ENCODE measurements at regions not wholly inside any gene's neighbourhood (a gene's known extent, or its start where the extent isn't known, plus 50 kb on each side); places are given as distances from the start of the nearest gene placed in this dataset.

DNA sequence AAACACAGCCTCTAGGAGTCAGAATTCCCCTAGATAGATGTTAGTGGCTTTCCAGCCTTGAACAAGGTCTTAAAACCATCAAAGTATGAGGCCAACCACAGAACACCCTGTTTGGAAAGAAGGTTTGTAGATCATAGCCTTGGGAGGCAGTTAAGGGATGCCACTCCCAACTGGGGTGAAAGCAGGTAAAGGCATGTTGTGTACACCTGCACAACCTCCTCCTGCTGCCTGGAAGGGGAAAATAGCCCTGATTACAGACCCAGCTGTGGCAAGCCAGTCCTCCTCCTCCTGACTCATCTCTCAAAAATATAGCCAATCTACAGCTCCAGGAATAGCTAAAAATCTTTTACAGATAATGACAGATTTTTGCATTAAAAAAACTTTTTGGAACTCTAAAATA is 108.1 kb downstream of the RBM43 start:
- DNase-seq = no peak

DNA sequence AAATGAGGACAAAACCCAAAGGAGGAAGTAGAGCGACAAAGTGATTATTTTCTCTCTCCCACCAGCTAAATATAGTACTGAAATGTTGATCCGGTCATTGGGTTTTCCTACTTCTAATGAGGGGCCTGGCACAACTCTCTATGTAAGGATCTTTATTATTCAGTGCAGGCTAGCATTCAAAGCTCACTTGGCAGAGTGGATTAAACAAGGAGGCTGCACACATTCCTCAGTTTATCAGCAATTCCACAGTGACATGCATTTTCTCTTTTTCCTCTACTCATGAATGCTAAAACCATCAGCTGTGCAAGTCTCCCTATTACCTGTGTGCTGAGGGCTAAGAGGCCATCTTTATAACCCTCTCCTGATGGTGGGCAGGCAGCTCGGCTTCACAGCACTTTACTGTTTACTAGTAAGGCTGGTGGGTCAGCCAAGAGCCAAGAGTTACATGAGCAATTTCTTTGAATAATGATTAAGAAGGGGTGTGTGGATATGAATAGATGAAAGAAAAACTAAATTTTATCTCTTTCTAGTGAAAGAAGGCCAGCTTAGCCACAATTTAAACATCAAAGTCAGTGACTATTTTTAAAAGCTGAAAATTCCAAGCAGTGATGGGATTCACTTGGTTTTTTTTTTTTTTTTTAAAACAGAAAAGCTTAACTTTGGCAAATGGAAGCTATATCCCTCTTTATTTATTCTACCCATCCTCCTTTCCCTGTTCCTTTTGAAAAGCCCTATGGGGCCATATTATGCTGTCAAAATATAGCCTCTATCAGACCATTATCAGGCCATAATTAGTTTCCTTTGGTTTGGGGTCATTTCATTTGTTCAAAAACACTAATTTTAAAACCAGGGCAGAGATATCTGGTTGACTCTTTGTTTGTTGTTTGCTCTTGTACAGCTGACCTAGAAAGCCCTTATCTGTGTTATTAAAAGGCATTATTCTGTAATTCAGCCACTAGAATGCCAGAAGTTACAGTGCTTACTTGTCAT is 111.0 kb downstream of the RBM43 start:
- no peak for DNase-seq

DNA sequence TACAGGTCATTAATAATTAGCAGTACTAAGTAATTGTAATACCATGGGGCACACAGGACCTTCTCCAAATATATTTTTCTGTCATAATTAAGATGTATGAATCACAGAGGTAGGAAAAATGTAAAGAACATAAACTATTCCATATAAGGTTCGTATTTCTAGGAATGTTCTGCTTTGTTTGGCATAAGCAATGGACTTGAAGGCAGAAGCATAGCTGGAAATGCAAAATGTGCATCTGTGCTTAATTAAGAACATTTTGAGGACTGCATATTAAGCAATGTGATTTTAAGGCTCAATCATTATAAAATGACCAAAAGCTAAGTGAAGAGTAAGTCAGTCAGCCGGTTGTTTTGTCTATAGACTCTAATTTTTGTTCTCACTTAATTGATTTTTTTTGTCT is 123.2 kb downstream of the RBM43 start:
- no peak for DNase-seq

DNA sequence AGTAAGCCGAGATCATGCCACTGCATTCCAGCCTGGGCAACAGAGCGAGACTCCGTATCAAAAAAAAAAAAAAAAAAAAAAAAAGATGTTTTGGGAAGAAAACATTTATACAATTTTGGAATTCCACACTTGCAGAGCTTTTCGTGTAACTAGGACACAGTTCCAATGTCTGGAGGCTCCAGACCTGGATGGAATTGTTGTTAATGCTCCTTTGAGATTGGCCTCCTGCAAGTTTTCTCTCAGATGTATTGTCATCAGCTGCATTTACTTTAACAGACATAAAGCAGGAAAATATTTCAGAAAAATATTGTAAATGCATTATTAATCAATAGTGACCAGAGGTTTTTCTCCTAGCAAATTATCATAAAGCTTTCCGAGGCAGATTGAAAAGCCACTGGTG is 124.1 kb downstream of the RBM43 start:
- no peak for DNase-seq

DNA sequence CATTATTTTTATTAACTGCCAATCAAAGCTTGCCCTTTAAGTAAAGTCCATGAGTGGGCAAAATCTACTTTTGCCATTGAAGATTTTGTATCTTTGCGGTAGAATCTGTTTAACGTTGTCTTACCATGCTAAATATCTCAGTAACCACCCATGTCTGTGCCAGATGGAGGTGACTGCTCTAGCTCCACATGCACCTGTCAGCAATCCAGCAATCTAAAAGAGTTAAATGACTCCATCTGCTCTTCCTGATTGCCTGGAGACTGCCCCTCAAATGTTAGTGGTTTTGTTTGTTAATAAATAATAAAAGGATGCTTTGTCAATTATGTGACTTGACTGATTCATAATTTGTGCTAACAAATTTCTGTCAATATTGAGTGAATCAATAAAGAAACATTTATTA is 141.7 kb downstream of the RBM43 start:
- no peak for DNase-seq

DNA sequence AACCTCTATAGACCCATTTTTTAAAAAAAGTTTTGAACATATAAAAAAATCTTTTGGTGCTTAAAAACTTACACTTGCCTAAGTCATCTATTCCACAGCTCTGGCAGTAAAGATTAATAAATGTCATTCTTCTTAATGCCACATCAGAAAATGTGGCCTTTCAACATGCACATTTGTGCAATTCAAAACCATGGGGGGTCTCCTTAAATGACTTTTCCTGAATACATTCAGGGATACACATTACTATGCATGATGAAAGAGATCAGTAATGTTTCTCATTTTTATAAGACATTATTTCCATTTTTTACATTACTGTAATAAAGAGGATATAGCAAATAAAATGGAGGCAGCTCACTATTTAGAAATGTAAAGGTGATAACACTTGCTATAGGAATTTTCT is 142.3 kb downstream of the RBM43 start:
- no peak for DNase-seq

DNA sequence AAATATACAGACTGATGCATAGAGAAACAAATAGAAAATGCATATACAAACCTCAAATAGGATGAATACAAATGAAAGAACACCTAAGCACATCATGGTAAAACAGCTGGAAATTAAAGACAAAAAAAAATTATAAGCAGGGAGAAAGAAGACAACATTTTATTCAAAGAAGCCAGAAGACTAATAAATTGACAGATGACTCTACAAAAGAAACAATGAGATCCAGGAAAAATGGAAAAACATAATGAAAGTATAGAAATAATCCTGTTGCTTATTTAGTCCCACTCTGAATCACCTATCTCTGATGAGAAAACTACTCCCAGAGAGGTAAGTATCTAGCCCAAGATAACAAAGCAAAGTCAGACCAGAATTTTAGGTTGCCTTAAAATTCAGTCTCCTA is 143.4 kb downstream of the RBM43 start:
- DNase-seq = no peak

DNA sequence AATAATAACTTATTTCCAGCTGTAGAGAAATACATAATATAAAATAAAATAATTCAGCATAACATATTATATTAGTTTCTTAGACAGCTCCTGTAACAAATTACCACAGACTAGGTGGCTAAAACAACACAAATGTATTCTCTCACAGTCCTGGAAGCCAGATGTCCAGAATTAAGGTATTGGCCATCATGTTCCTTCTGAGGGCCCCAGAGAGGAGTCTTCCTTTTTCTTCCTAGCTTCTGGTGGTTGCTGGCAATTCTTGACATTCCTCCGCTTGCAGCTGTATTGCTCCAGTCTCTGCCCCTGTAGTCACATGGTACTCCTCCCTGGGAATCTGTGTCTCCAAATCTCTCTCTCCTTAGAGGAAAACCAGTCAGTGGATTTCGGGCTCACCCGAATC is 146.8 kb downstream of the RBM43 start:
- no peak for DNase-seq

DNA sequence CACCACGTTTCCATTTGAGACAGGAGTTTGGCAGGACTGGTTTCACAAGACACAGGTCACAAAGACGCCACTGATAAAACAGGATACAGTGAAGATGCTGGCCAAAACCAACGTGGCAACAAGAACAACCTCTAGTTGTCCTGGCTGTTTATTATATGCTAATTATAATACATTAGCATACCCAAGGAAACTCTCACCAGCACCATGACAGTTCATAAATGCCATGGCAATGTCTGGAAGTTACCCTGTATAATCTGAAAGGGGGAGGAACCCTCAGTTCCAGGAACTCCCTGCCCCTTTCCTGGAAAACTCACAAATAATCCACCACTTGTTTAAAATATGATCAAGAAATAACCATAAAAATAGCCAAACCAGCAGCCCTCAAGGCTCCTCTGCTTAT is 148.3 kb downstream of the RBM43 start:
- no peak for DNase-seq

DNA sequence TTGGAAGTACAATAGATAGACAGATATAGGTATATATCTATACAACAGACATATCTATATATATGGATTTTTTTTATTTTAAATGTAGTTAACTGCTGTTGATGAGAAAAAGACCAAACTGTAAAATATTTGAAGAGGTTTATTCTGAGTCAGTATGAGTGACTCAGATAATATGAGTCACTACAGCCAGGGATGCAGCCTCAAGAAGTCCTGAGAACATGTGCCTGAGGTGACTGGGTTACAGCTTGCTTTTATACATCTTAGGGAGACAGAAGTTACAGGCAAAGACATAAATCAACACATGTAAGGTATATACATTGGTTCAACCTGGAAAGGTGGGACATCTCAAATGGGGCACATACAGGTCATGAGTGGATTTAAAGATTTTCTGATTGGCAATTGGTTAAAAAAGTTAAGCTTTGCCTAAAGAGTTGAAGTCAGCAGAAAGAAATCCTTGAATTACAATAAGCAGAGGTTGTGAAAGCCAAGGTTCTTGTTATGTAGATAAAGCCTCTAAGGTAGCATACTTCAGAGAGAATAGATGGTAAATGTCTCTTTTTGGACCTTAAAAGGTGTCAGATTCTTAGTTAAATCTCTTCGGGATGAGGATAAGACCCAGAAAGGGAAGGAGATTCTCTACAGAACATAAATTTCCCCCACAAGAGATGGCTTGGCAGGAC is 149.9 kb downstream of the RBM43 start:
- DNase-seq = no peak

DNA sequence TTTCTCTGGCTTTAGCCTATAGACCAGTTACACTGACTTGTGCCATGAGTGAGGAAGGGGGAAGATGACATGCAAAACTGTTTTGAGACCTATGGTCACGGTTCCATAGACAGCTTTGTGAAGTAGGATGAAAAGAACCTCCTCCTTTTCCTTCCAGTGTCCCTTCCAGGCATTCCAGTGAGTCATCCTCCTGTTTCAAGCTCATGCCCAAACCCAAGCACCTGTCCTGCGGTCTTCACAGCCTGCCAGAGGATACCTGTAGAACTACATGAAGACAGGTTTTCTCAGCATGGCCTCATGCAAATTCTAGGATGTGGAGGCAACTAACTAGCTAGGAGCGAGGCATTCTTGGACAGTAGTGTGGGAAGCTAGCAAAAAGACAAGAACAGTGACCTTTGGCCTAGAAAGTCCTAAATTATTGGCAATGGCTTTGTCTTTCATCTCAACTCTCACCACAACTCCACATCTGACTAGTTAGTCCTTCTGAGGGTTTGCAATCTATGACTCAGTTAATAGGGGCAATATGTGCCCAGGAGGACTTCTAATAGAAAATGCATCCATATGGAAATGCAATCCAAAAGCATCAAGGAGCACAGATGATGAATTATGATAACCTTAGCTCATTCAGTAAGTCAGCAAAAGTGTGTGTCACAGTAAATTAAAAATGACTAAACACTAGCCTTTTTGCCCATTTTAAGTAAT is 154.7 kb downstream of the RBM43 start:
- DNase-seq = no peak

DNA sequence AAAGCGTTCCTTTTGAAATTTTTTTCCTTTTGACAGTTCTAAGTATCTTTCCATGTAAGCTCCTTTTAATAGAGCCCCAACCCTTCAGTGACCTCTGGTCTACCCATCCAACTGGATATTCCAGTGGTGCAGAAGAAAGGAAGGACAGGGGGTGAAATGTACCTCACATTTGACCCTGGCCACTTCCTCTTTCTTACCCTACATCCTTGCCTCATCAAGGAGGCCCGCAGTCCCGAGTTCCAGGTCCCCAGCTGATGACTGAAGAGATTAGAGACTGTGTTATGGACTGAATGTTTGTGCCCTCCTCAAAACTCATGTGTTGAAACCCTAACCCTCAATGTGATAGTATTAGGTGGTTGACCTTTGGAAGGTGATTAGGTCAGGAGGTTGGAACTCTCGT is 158.1 kb downstream of the RBM43 start:
- DNase-seq = no peak

DNA sequence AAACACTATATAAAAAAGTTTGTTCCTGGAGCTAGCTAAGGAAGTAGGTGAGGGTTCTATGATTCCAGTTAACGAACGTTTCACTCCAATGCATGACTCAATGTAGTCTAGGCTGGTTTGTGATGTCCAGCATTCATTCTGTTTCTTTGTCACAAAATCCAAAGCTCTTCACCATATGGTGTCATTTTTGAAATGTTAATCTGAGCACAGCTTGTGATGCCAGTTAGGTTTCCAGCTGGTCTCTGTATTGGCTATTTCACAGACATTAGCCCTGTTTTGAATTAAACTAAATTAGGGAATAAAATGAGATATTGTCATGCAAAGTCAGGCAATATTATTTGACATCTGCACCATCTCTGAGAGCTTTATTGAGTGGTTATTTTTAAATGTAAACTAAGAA is 159.4 kb downstream of the RBM43 start:
- no peak for DNase-seq

DNA sequence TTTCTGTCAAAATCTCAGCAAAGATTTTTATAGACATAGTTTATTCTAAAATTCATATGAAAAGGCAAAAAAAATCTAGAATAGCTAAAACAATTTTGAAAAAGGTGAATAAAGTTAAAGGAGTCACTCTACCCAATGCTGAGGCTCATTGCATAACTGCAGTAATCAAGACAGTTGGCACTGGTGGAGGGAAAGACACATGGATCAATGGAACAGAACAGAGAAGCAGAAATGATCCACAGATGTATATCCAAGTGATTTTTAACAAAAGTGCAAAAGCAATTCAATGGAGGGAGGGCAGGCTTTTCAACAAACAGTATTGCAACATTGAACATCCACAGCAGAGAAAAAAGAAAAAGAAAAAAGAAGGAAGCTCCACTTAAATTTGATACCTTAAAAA is 162.8 kb downstream of the RBM43 start:
- DNase-seq = no peak

DNA sequence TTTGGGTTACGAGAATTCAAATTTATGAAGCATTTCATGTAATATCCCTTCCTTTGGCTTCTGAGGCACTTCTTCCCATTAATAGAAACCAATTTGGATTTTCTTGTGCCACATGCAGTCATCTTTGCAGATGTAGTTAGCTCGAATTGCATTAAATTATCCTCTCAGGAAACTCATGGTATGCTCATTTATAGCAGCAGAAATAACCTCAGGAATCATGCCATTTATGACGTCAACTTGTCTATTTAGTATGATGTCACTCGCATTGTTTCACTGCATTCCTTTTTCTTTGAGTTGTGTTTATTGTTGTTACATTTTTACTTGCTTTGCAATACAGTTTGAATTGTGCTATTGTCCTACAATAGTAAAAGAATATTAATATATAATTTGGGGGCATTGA is 163.8 kb downstream of the RBM43 start:
- DNase-seq = no peak

DNA sequence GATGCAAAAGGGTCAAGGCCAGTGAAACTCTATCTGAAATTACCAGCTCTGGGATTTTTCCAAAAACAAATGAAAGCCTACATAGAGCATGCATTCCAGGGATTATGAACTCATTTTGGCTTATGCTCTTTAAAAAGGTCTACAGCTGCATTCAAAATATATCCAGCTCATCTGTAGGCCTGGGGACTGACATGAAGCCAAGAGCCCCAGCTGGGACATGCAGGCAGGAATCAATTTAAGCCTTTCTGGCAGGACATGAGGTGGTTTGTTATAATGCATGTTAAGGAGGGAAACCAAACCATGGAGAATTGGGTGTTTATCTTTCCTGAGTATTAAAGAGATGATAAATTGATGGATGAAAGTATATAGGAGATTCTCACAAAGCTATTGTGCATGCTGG is 164.5 kb downstream of the RBM43 start:
- no peak for DNase-seq

DNA sequence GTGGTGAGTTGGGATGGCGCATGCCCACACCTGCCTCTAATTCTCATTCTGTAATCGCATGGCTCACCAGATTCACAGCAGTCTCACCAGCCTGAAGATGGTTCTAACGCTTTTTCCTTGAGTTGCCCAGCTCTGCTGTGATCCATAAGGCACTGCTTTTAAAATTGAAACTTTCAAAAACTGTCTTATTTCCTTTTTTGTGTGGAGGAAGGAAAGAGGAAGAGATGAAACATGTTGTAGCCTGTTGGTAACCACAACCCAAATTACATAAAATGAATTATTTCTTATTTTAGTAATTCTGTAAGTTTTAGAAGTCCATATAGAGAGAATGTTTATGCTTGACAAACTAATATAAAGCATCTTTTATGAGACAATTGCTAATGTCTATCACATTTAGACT is 165.4 kb downstream of the RBM43 start:
- no peak for DNase-seq

DNA sequence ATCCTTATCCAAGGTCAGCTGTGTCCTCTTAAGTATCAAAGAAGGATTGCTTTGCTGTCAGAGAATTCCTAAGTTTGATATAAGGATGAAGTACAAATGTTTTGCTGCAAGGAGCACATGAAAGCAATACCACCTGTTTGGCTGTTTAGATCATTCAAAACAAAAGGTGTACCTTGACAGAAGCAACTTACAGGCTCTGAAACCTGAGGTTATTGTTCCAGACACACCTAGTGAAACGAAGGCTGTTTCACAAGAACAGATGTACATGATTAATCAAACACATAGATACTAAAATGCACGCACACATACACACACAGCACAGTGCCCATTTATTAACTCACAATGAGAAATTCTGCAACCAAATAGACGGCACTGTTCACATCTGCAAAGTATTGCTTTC is 166.2 kb downstream of the RBM43 start:
- no peak for DNase-seq

DNA sequence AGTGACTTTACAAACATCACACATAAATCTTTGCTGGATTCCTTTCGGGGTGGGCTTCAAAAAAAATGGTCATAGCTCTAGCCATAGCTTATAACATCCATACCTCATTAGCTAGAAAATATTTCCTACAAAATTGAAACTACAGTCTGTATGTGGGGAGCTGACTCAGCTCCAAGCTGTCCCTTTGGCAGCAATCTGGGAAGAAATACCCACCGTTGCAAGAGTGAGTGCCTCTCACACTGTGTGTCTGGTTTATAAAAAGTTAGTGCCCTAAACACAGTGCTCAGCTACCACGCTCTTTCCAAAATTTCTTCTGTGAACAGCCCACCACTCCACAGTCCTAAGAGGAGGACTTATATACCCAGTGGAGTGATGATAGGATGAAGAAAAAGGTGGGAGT is 170.1 kb downstream of the RBM43 start:
- no peak for DNase-seq

DNA sequence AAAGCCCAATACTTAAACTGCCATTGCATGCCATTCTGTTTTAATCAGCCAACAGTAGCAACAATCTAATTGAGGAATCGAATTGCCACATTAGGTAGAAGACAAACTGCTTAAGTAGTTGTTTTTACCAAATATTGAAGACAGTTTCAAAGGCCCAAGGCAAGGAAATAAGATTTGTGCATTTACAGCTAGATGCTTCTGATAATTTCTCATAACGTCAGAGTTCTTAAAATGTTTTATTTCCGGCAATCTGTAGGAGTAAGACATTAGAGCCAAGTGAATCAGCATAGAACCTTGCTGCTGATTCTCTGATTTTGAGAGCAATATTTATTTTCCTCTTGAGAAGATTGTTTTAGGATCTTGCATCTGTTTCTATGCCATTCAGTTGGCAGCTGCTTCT is 174.3 kb downstream of the RBM43 start:
- no peak for DNase-seq

DNA sequence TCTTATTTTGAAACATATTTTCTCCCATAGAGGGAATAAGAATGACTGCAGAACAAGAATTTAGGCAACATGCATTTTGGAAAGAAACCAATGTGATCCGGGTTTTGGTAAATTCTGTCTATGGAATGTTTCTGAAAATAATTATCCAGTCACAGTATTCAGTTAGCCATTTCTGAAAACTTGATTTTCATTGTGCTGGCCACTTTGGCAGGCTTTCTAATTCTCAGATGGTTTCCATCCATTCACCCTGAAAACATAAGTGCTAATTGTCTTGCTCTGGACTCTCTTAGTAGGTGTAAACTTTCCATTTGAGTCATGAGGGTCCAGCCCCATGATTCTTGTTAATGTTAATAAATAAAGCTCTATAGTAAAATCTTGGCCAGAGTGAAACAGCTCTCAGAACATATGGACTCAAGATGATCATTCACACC is 176.5 kb downstream of the RBM43 start:
- no peak for DNase-seq

DNA sequence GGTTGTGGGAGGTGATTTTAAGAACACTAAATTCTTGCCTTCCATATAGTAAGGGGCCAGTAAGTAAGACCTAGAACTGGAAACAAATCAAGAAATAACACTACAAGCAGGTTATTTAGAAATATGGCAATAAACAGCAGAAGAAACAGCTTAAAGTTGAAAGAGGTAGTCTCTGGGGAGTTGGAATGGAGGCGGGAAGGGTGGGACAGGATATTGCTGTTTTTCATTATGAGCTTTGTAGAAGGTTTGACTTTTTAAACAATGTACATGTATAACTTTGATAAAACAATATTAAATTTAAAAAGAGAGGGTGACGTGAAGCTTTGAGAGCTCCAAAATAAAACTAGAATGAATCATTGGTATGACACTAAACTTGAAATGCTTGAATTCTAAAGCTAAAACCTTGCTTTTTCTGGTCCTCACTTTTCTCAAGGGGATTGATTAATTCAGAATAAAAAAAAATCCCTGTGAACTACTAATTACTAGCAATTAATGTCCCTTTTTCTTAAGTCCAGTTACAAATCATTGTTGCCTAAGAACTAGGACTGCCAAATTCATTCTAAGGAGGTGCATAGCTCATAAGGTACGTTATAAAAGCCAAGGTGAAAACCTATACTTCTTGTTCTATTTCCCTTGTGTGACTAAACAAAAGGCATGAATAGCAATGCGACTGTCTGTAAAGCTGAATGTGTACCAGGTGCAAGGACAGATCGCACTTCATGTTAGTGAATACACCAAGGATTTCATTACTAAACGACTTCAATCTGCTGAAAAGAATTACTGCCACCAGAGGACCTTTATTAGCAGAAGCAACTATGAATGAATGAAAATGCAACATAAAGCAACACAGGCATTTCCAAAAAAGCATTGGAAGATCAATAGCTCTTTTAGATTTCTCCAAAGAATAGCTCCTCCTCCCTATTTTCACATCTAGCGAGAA is 177.5 kb downstream of the RBM43 start:
- no peak for DNase-seq

DNA sequence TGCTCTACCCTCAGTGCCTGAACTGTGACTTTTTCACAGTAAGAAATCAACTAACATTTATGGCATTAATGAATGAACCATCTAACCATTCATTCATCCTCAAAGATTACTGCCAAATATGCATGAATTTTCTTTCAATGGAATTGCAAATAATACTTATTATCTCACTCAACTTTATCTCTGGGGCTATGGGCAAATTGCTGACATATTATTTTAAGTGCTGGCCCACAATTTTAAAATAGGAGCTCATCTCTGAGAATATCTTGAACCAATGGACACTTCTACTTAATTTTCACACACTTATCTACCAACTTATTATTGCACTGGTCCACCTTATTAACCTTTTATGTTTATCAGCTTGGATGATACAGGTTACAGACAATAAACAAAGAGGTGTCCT is 182.8 kb downstream of the RBM43 start:
- no peak for DNase-seq
